LNCaP clone FGC (cell line): ENCODE measurements at regions not wholly inside any gene's neighbourhood (a gene's known extent, or its start where the extent isn't known, plus 50 kb on each side); places are given as distances from the start of the nearest gene placed in this dataset.

ENCODE experiments used
- DNase-seq: peaks from one replicate; pipeline ENCODE4 v3.0.0-alpha.2; 2011; ENCODE audit warnings: low read depth
- H3K4me3 ChIP-seq: 2 replicates; pipeline ENCODE4 v1.5.1; 2011; ENCODE audit warnings: mild to moderate bottlenecking, low read depth, low read length, control low read depth
- TF ChIP-seq, protein P1 (sequence below): IDR thresholded peaks from 2 replicates; pipeline ENCODE4 v1.5.1; 2012; ENCODE audit warnings: mild to moderate bottlenecking; ENCODE audit not compliant: control insufficient read depth, insufficient read depth; ENCODE audit errors: extremely low read depth

DNA sequence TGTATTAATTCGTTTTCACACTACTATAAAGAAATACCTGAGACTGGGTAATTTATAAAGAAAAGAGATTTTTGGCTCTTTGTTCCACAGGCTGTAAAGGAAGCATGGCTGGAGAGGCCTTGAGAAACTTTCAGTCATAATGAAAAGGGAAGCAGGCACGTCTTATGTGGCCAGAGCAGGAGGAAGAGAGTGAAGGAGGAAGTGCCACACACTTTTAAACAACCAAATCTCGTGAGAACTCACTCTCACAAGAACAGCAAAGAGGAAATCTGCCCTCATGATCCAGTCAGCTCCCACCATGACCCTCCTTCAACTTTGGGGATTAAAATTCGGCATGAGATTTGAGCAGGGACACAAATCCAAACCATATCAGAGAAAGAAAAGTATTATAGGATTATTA is 1255.9 kb upstream of the MIR17HG start:
- no peak overlapping the region for H3K4me3 ChIP-seq
- TF ChIP-seq, protein P1, sequence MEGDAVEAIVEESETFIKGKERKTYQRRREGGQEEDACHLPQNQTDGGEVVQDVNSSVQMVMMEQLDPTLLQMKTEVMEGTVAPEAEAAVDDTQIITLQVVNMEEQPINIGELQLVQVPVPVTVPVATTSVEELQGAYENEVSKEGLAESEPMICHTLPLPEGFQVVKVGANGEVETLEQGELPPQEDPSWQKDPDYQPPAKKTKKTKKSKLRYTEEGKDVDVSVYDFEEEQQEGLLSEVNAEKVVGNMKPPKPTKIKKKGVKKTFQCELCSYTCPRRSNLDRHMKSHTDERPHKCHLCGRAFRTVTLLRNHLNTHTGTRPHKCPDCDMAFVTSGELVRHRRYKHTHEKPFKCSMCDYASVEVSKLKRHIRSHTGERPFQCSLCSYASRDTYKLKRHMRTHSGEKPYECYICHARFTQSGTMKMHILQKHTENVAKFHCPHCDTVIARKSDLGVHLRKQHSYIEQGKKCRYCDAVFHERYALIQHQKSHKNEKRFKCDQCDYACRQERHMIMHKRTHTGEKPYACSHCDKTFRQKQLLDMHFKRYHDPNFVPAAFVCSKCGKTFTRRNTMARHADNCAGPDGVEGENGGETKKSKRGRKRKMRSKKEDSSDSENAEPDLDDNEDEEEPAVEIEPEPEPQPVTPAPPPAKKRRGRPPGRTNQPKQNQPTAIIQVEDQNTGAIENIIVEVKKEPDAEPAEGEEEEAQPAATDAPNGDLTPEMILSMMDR, result no peak
- DNase-seq, result no peak

DNA sequence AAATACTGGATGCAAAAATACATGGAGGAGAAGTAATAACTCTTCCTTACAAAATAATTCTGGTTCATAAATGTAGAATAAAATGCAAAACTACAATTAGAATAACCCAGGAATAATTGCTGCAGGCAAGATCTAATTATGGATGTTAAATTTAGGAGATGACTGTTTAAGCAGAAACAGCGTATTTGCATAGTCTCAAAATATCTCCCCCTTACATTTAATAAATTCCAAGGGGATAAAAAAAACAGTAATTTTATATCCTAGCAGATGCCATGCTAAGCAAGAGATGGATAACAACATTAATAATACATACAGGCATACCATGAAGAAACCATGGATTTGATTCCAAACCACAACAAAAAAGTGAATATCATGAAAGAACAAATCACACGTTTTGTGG is 1253.1 kb upstream of the MIR17HG start:
- no peak for DNase-seq
- TF ChIP-seq, protein P1, result no peak
- H3K4me3 ChIP-seq, result no peak overlapping the region

DNA sequence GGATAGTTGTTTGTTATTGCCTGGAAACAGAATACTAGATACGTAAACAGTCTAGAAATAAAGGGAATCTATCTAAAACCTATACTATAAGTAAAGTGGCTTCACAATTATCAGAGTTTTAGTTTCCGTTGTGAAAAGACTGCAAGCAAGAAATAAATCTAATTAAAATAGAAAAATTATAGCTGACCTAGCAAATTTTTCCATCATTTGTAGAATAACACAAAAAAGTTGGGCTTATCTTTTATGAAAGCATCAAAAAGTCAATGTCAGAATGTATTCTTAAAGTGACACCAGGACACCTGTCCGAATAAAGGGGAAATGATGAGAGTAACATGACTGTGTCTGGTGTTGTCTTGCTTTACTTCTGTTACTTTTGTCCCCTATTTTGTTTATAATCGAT is 1248.9 kb upstream of the MIR17HG start:
- no peak overlapping the region for H3K4me3 ChIP-seq
- DNase-seq, result no peak
- TF ChIP-seq, protein P1, result no peak

DNA sequence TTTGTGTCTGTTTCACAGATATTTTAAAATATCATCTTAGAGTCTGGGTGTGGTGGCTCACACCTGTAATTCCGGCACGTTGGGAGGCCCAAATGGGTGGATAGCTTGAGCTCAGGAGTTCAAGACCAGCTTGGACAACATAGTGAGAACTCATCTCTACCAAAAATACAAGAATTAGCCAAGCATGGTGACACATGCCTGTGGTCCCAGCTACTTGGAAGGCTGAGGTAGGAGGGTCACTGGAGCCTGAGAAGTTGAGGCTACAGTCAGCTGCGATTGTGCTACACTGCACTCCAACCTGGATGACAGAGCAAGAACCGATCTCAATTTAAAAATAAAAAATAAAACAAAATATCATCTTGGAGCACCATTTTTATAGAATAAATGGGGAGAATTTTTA is 1247.6 kb upstream of the MIR17HG start:
- no peak overlapping the region for H3K4me3 ChIP-seq
- DNase-seq, result no peak
- TF ChIP-seq, protein P1, result no peak

DNA sequence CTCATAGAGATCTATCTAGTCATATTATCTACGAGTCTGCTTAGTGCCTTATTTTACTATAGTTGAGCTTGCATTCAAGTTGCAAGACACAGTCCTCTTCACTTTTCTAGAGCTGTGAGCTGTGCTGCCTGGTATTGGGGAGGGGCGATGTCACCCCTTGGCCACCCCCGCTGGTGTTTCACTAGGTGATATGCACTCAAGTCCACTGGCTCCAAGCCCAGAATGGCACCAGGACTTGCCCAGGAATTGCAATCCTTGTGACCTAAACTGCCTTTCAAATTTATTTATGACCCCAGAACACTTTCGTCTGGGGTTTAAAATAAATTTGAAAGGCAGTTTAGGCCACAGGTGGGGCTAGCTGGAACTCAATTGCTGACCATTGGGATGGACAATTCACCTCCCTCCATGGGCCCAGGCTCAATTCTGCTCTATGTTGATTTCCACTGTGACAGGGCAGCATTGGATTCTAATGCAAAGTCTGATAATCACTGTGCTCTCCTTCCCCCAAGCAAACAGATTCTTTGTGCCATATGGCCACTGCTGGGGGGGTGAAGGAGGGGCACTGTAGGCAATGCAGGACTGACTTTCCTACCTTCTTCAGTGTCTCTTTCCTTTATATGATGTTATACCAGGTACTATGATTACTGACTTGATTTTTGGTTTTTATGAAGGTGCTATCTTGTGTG is 1244.2 kb upstream of the MIR17HG start:
- no peak overlapping the region for H3K4me3 ChIP-seq
- TF ChIP-seq, protein P1, result no peak
- no peak for DNase-seq

DNA sequence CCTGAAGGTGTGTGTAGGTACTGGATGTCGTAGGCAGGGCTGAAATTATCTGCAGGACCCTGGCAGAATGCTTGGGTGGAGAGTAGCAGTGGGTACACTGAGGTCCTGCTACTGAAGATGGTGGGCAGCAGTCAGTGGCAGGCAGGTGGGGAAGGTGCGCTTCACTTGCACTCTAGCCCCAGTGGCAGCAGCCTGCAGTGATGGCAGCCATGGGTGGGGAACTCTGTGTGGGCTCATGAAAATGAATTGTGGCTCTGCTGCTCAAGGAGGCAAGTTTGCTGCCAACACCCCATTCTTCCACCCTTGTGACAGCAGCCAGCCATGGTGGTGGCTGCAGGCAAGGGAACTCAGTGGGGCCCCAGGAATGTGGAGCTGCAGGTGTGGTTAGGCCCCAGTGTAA is 1242.7 kb upstream of the MIR17HG start:
- no peak for DNase-seq
- H3K4me3 ChIP-seq, result no peak overlapping the region
- TF ChIP-seq, protein P1, result no peak

DNA sequence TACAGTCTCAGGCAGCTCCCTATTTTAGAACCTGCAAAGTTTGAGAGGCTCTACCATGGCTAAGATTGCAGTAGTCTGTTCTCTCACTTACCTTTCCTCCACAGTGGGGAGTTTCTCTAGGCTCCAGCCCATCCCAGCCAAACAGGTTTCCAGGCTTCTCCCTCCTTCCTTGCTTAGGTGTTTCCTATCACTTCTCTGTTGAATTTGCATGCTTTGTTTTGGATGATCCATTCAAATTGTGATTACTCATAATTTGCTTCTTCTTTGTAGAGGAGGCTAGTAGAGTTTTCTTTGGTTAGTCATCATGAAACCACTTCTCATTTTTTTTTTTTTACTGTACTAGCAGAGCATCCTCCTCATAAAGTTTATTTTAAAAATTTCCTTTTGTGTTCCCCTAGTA is 1242.2 kb upstream of the MIR17HG start:
- TF ChIP-seq, protein P1, result no peak
- H3K4me3 ChIP-seq, result no peak overlapping the region
- no peak for DNase-seq
